Panc1 (cell line): ENCODE measurements at regions not wholly inside any gene's neighbourhood (a gene's known extent, or its start where the extent isn't known, plus 50 kb on each side); places are given as distances from the start of the nearest gene placed in this dataset.

Source experiments
- ATAC-seq: fragments of 200-7000 bp; cut with Tn5 transposase; 2 replicates; pipeline ENCODE4 v1.9.1; 2020; ENCODE audit warnings: mild to moderate bottlenecking, moderate library complexity
- BruUV-seq: library from RNA; stranded (reverse); fragments of 400-500 nt; replicated peaks from 2 replicates; lab custom pipeline; 2021; lab: Mats Ljungman, UMichigan
- CTCF ChIA-PET: fragments of 300-600 bp; sonication (Branson Sonifier 250); formaldehyde crosslinking; loops from one replicate; lab custom pipeline; 2022; ENCODE audit warnings: antibody characterized with exemption; lab: Charles Lee
- POLR2A ChIA-PET: fragments of 300-600 bp; sonication (Branson Sonifier 250); formaldehyde crosslinking; loops from one replicate; lab custom pipeline; 2022; ENCODE audit warnings: antibody characterized with exemption; lab: Charles Lee
- DNase-seq: peaks from one replicate; pipeline ENCODE4 v3.0.0-alpha.2; 2010; ENCODE audit warnings: low read depth, low spot score
- H3K27ac ChIP-seq: 2 replicates; pipeline ENCODE4 v1.5.1; 2011; ENCODE audit warnings: mild to moderate bottlenecking, low read length, inconsistent platforms
- H3K27me3 ChIP-seq: fragments of 200-500 bp; sonication (Bioruptor generic); 2 replicates; pipeline ENCODE4 v1.6.0; 2014; ENCODE audit warnings: low read length, inconsistent platforms; ENCODE audit not compliant: control insufficient read depth, insufficient read depth
- H3K36me3 ChIP-seq: fragments of 200-500 bp; sonication (Bioruptor generic); 2 replicates; pipeline ENCODE4 v1.5.1; 2014; ENCODE audit warnings: inconsistent platforms, mild to moderate bottlenecking, low read length, moderate library complexity; ENCODE audit not compliant: control insufficient read depth, insufficient read depth
- H3K4me1 ChIP-seq: 2 replicates; pipeline ENCODE4 v1.5.1; 2011; ENCODE audit warnings: inconsistent platforms, mild to moderate bottlenecking, low read length, moderate library complexity; ENCODE audit not compliant: control insufficient read depth, insufficient read depth
- H3K4me3 ChIP-seq, 2 experiments: 2 replicates each; pipeline ENCODE4 v1.5.1; 2011 to 2012; ENCODE audit warnings: low read depth in 2 of 2, low read length in 2 of 2, mild to moderate bottlenecking in 2 of 2, inconsistent platforms in 1 of 2, moderate library complexity in 1 of 2
- H3K9me3 ChIP-seq: fragments of 200-500 bp; sonication (Bioruptor generic); 2 replicates; pipeline ENCODE4 v1.5.1; 2014; ENCODE audit warnings: low read depth, mild to moderate bottlenecking, inconsistent platforms, low read length, moderate library complexity; ENCODE audit not compliant: control insufficient read depth, insufficient read depth
- CTCF ChIP-seq: fragments of 450-650 bp; IDR thresholded peaks from 2 replicates; pipeline ENCODE4 v1.5.1; 2017; ENCODE audit warnings: mild to moderate bottlenecking
- POLR2AphosphoS5 ChIP-seq: IDR thresholded peaks from 2 replicates; pipeline ENCODE4 v1.6.1; 2012; ENCODE audit warnings: mild to moderate bottlenecking, low read depth, low read length, moderate library complexity
- REST ChIP-seq, 2 experiments: IDR thresholded peaks; 2 replicates each; pipeline ENCODE4 v1.6.1; 2011 to 2012; ENCODE audit warnings: low read depth in 2 of 2, control low read depth in 1 of 2, low read length in 1 of 2, mild to moderate bottlenecking in 1 of 2, moderate library complexity in 1 of 2; ENCODE audit not compliant: insufficient read depth in 1 of 2
- SIN3A ChIP-seq: IDR thresholded peaks from 2 replicates; pipeline ENCODE4 v1.6.1; 2012; ENCODE audit warnings: low read depth, mild to moderate bottlenecking, low read length, moderate library complexity, borderline replicate concordance; ENCODE audit not compliant: insufficient read depth
- TCF7L2 ChIP-seq: IDR thresholded peaks from 2 replicates; pipeline ENCODE4 v1.6.1; 2011; ENCODE audit warnings: mild to moderate bottlenecking, low read depth, low read length, inconsistent platforms
- in situ Hi-C: cut with HindIII; loops from 2 replicates; pipeline ENCODE4 v1.10.0; 2016; ENCODE audit warnings: low sequenced_read_pairs, low pct_unique_long_range_greater_than_20kb
- intact Hi-C: fragments of 100-400 bp; cut with micrococcal nuclease; formaldehyde crosslinking; loops from one replicate; pipeline ENCODE4 v1.10.0; 2022; ENCODE audit not compliant: unreplicated experiment

GRCh38 chr11:127596433-127596832 lies 595.9 kb upstream of the KIRREL3 start:
- Histone ChIP-seq H3K27me3 (no peaks in the 10 kb centered on the region), H3K4me1 (no peaks in the 10 kb centered on the region), H3K9me3 (no peaks in the 10 kb centered on the region), H3K27ac (no peak overlapping the region), H3K36me3 (no peaks in the 10 kb centered on the region), H3K4me3 (no peak overlapping the region)
- intact Hi-C loops (no loop called here), in situ Hi-C loops (no loop called here)
- DNase-seq, result no peak
- TF ChIP-seq CTCF, result no peak
- no peak for TF ChIP-seq SIN3A
- ChIA-PET CTCF (no interaction called here), POLR2A (no interaction called here)
- no peak for ATAC-seq
- no TSS peak for BruUV-seq

GRCh38 chr11:127592371-127592770 lies 591.8 kb upstream of the KIRREL3 start:
- TF ChIP-seq REST (IDR thresholded peaks at IDR 0.05; ENCODE audit: insufficient read depth in 1 of 2, low read depth in 2 of 2, low read length in 1 of 2) (no peak), CTCF (no peak), TCF7L2 (no peak), POLR2AphosphoS5 (no peak), SIN3A (no peak)
- no peaks in the 10 kb centered on the region for H3K4me1 ChIP-seq
- CTCF ChIA-PET, result no interaction called here
- in situ Hi-C loops, result no loop called here
- no peaks in the 10 kb centered on the region for H3K36me3 ChIP-seq
- intact Hi-C loops, result no loop called here
- no peak overlapping the region for H3K4me3 ChIP-seq
- H3K9me3 ChIP-seq, result no peaks in the 10 kb centered on the region
- no peaks in the 10 kb centered on the region for H3K27me3 ChIP-seq
- no peak for DNase-seq
- no peak for ATAC-seq
- POLR2A ChIA-PET, result no interaction called here
- BruUV-seq, result no TSS peak
- no peak overlapping the region for H3K27ac ChIP-seq

- in situ Hi-C loops, result no loop called here
Measured at GRCh38 chr11:127590314-127590713, 589.7 kb upstream of the KIRREL3 start.

More at GRCh38 chr11:127590314-127590713, 589.7 kb upstream of the KIRREL3 start:
- DNase-seq, result no peak
- H3K27ac ChIP-seq, result no peak overlapping the region
- POLR2A ChIA-PET, result interaction anchor here (0.6 kb wide), 1 partner anchor 194 kb away, joined by 3 read pairs; no protein-coding TSS in a partner anchor
- no peaks in the 10 kb centered on the region for H3K9me3 ChIP-seq
- no peak overlapping the region for H3K4me3 ChIP-seq
- H3K36me3 ChIP-seq, result no peaks in the 10 kb centered on the region
- BruUV-seq, result no TSS peak
- CTCF ChIA-PET, result no interaction called here
- H3K27me3 ChIP-seq, result no peaks in the 10 kb centered on the region
- no peaks in the 10 kb centered on the region for H3K4me1 ChIP-seq
- TF ChIP-seq POLR2AphosphoS5 (no peak), REST (IDR thresholded peaks at IDR 0.05; ENCODE audit: insufficient read depth in 1 of 2, low read depth in 2 of 2, low read length in 1 of 2) (no peak), TCF7L2 (no peak)
- intact Hi-C loops, result no loop called here
- ATAC-seq, result no peak
